Endodermal cell (in vitro differentiated cells): ENCODE measurements at regions not wholly inside any gene's neighbourhood (a gene's known extent, or its start where the extent isn't known, plus 50 kb on each side); places are given as distances from the start of the nearest gene placed in this dataset.

Experiments used
- DNase-seq: peaks from one replicate; pipeline ENCODE4 v3.0.0-alpha.2; 2017
- H3K27ac ChIP-seq: 2 replicates; pipeline ENCODE4 v1.5.1; 2013; ENCODE audit warnings: mild to moderate bottlenecking, low read depth, low read length, moderate library complexity
- H3K27me3 ChIP-seq: 2 replicates; pipeline ENCODE4 v1.6.1; 2013; ENCODE audit warnings: mild to moderate bottlenecking, low read length, moderate library complexity; ENCODE audit not compliant: insufficient read depth, control insufficient read depth, poor library complexity, severe bottlenecking
- H3K36me3 ChIP-seq: 2 replicates; pipeline ENCODE4 v1.7.0; 2013; ENCODE audit warnings: mild to moderate bottlenecking, low read length, moderate library complexity; ENCODE audit not compliant: control insufficient read depth, insufficient read depth
- H3K4me1 ChIP-seq: one replicate; pipeline ENCODE4 v1.7.0; 2013; ENCODE audit warnings: low read length; ENCODE audit not compliant: control insufficient read depth, insufficient read depth
- H3K4me3 ChIP-seq: 2 replicates; pipeline ENCODE4 v1.5.1; 2013; ENCODE audit warnings: mild to moderate bottlenecking, low read length, moderate library complexity
- H3K9ac ChIP-seq: 2 replicates; pipeline ENCODE4 v1.6.1; 2013; ENCODE audit warnings: mild to moderate bottlenecking, low read length, moderate library complexity; ENCODE audit not compliant: poor library complexity, severe bottlenecking; ENCODE audit errors: extremely low read depth
- H3K9me3 ChIP-seq: 2 replicates; pipeline ENCODE4 v1.6.1; 2013; ENCODE audit warnings: mild to moderate bottlenecking, low read length, moderate library complexity; ENCODE audit not compliant: control insufficient read depth
- H3K27ac Mint-ChIP-seq: 2 replicates; pipeline ENCODE4 v1.8.0; 2020; ENCODE audit warnings: mixed read lengths
- H3K27me3 Mint-ChIP-seq: 2 replicates; pipeline ENCODE4 v1.8.0; 2021; ENCODE audit warnings: mild to moderate bottlenecking, mixed read lengths; ENCODE audit not compliant: insufficient read depth
- H3K36me3 Mint-ChIP-seq: 2 replicates; pipeline ENCODE4 v1.8.0; 2020; ENCODE audit warnings: low read depth, mixed read lengths
- H3K4me1 Mint-ChIP-seq: 2 replicates; pipeline ENCODE4 v1.8.0; 2020; ENCODE audit warnings: mixed read lengths
- H3K4me3 Mint-ChIP-seq: 2 replicates; pipeline ENCODE4 v1.8.0; 2020; ENCODE audit warnings: mild to moderate bottlenecking, moderate library complexity, mixed read lengths
- H3K9me3 Mint-ChIP-seq: 2 replicates; pipeline ENCODE4 v1.8.0; 2020; ENCODE audit warnings: mild to moderate bottlenecking, mixed read lengths
- WGBS, 2 experiments: methylation state at CpG; one replicate each; pipeline versions ENCODE4 v1.1.5 to v1.1.7; 2013; ENCODE audit warnings: missing lambda C conversion rate in 2 of 2, mixed read lengths in 1 of 2; ENCODE audit not compliant: insufficient coverage in 1 of 2, insufficient read length in 1 of 2; 5-methylcytosine and 5-hydroxymethylcytosine counted together
- TF ChIP-seq, protein P1 (sequence below): fragments of 200-600 bp; sonication (generic); conservative IDR thresholded peaks from 2 replicates; pipeline ENCODE4 v1.5.0; 2021; ENCODE audit warnings: antibody characterized with exemption, mild to moderate bottlenecking

- Histone ChIP-seq H3K9me3 (peaks cover 3% of the 10 kb centered on the region), H3K4me1 (no peaks in the 10 kb centered on the region), H3K4me3 (no peak overlapping the region), H3K27ac (no peak overlapping the region), H3K27me3 (no peaks in the 10 kb centered on the region), H3K36me3 (no peaks in the 10 kb centered on the region), H3K9ac (no peak overlapping the region)
- 92% methylated on average over 3 of the region's 3 CpGs for WGBS, 2 experiments
- no peak overlapping the region for H3K4me3 Mint-ChIP-seq
- H3K36me3 Mint-ChIP-seq, result peaks cover 1% of the 10 kb centered on the region
- no peaks in the 10 kb centered on the region for H3K27me3 Mint-ChIP-seq
- peaks cover 4% of the 10 kb centered on the region for H3K9me3 Mint-ChIP-seq
- TF ChIP-seq, protein P1, sequence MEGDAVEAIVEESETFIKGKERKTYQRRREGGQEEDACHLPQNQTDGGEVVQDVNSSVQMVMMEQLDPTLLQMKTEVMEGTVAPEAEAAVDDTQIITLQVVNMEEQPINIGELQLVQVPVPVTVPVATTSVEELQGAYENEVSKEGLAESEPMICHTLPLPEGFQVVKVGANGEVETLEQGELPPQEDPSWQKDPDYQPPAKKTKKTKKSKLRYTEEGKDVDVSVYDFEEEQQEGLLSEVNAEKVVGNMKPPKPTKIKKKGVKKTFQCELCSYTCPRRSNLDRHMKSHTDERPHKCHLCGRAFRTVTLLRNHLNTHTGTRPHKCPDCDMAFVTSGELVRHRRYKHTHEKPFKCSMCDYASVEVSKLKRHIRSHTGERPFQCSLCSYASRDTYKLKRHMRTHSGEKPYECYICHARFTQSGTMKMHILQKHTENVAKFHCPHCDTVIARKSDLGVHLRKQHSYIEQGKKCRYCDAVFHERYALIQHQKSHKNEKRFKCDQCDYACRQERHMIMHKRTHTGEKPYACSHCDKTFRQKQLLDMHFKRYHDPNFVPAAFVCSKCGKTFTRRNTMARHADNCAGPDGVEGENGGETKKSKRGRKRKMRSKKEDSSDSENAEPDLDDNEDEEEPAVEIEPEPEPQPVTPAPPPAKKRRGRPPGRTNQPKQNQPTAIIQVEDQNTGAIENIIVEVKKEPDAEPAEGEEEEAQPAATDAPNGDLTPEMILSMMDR, result no peak
- no peak overlapping the region for H3K27ac Mint-ChIP-seq
- peaks cover 8% of the 10 kb centered on the region for H3K4me1 Mint-ChIP-seq
- DNase-seq, result no peak
Observed at GRCh38 chr14:32258336-32258993, 55.4 kb upstream of the RNU6-8 start.

DNA sequence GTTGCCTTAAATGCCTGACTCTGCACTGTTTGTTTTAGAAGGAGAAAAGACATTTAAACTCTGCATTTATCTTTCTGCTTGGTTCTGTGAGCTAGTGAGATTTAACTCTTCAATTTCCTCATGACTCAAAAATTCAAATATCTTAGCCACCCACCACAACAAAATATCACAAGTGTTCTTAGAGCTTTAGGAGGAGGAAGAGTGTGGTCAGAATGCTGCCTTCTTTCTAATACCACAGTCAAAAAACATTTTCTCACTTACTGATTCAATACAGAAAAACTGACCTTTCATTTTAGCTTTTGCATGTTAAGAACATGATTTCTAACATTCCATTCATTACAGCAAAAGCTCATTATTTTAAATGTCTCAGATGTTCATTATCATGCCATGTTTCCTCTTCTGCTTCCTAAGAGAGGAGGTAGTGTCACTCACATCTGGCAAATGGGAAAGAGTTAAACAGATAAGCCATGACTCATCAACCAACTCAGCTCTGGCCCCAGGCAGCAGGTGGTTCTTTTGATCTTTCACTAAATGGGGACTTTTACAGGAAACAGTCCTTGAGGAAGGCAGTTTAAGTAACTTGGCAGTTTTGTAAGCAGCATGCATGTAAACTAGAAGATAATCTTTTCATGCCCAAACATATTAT is 56.4 kb upstream of the RNU6-8 start:
- peaks cover 13% of the 10 kb centered on the region for H3K9me3 ChIP-seq
- H3K4me3 ChIP-seq, result no peak overlapping the region
- H3K4me1 ChIP-seq, result no peaks in the 10 kb centered on the region
- H3K36me3 ChIP-seq, result no peaks in the 10 kb centered on the region
- H3K4me1 Mint-ChIP-seq, result peaks cover 8% of the 10 kb centered on the region
- peaks cover 13% of the 10 kb centered on the region for H3K9me3 Mint-ChIP-seq
- H3K27me3 Mint-ChIP-seq, result no peaks in the 10 kb centered on the region
- H3K27me3 ChIP-seq, result no peaks in the 10 kb centered on the region
- no peak overlapping the region for H3K4me3 Mint-ChIP-seq
- TF ChIP-seq, protein P1, result no peak
- DNase-seq, result peak; percentile 59
- H3K9ac ChIP-seq, result no peak overlapping the region
- no peak overlapping the region for H3K27ac Mint-ChIP-seq
- H3K36me3 Mint-ChIP-seq, result peaks cover 6% of the 10 kb centered on the region
- H3K27ac ChIP-seq, result no peak overlapping the region

DNA sequence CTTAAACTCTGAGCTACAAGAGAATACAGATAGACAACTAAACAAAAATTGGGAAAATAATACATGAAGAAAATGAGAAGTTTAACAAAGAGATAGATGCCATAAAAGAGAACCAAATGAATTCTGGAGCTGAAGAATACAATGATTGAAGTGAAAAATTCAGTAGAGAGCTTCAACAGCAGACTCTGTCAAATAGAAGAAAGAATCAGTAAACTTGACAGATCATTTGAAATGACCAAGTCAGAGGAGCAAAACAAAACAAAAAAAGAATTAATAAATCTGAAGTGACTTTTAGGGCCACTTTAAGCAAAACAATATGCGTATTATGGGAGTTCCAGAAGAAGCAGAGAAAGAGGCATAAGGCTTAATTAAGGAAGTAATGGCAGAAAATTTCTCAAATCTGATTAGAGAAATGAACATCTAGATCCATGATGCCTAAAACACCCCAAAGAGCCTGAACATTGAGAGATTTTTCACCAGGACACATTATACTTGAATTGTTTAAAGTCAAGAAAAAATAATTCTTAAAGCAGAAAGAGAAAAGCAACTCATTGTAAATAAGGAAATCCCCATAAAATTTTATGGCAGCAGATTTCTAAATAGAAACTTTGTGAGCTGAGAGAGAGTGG is 61.0 kb upstream of the RNU6-8 start:
- H3K9me3 Mint-ChIP-seq, result peaks cover 23% of the 10 kb centered on the region
- no peak overlapping the region for H3K27ac ChIP-seq
- H3K4me3 Mint-ChIP-seq, result no peak overlapping the region
- no peaks in the 10 kb centered on the region for H3K4me1 ChIP-seq
- no peak overlapping the region for H3K27ac Mint-ChIP-seq
- H3K4me1 Mint-ChIP-seq, result peaks cover 8% of the 10 kb centered on the region
- H3K27me3 ChIP-seq, result no peaks in the 10 kb centered on the region
- no peak overlapping the region for H3K9ac ChIP-seq
- no peak for DNase-seq
- H3K9me3 ChIP-seq, result peaks cover 26% of the 10 kb centered on the region
- H3K27me3 Mint-ChIP-seq, result peaks cover 2% of the 10 kb centered on the region
- H3K36me3 ChIP-seq, result no peaks in the 10 kb centered on the region
- H3K4me3 ChIP-seq, result no peak overlapping the region
- 0% methylated on average over 1 of the region's 1 CpG for WGBS, 2 experiments
- peaks cover 6% of the 10 kb centered on the region for H3K36me3 Mint-ChIP-seq
- TF ChIP-seq, protein P1, result no peak
